SH-SY5Y (cell line): ENCODE measurements at regions not wholly inside any gene's neighbourhood (a gene's known extent, or its start where the extent isn't known, plus 50 kb on each side); places are given as distances from the start of the nearest gene placed in this dataset.

Experiments used
- GATA2 ChIP-seq: IDR thresholded peaks from 2 replicates; pipeline ENCODE4 v1.6.1; 2011; ENCODE audit warnings: mild to moderate bottlenecking, low read depth, low read length
- GATA3 ChIP-seq: IDR thresholded peaks from 2 replicates; pipeline ENCODE4 v1.6.1; 2011; ENCODE audit warnings: low read depth, mild to moderate bottlenecking, low read length, moderate library complexity

- TF ChIP-seq GATA2 (no peak), GATA3 (no peak)
Measured at GRCh38 chr3:99176169-99176964, 274.9 kb upstream of the DCBLD2 start.
